Tibial artery (tissue), 4 donors: ENCODE measurements at regions not wholly inside any gene's neighbourhood (a gene's known extent, or its start where the extent isn't known, plus 50 kb on each side); places are given as distances from the start of the nearest gene placed in this dataset.

ENCODE experiments used
- DNase-seq, 2 donors: peaks; one replicate each; pipeline ENCODE4 v3.0.0-alpha.2; 2019
- H3K27ac ChIP-seq, 2 donors: fragments of 200-600 bp; sonication (generic) in 1 of 2; 1 replicate in 1 of 2; 2 replicates in 1 of 2; pipeline ENCODE4 v1.5.1; 2018 to 2019; ENCODE audit warnings: mild to moderate bottlenecking in 1 of 2
- H3K27me3 ChIP-seq, 2 donors: fragments of 200-600 bp; sonication (generic) in 1 of 2; one replicate each; pipeline versions ENCODE4 v1.5.1 to v1.6.0; 2016 to 2019
- H3K36me3 ChIP-seq, 3 donors: fragments of 200-600 bp; sonication (generic) in 2 of 3; one replicate each; pipeline ENCODE4 v1.5.1; 2016 to 2019; ENCODE audit warnings: mild to moderate bottlenecking in 2 of 3
- H3K4me1 ChIP-seq, 4 donors: fragments of 200-600 bp; sonication (generic) in 2 of 4; 1 replicate in 3 of 4; 2 replicates in 1 of 4; pipeline ENCODE4 v1.5.1; 2016 to 2019
- H3K4me3 ChIP-seq, 2 donors: fragments of 200-600 bp; sonication (generic) in 1 of 2; 1 replicate in 1 of 2; 2 replicates in 1 of 2; pipeline ENCODE4 v1.5.1; 2018 to 2019; ENCODE audit warnings: mild to moderate bottlenecking in 2 of 2
- H3K9me3 ChIP-seq, 3 donors: fragments of 200-600 bp; sonication (generic) in 1 of 3; one replicate each; pipeline ENCODE4 v1.5.1; 2016 to 2019
- CTCF ChIP-seq, 2 experiments: fragments of 200-600 bp in 1 of 2; fragments of 450-650 bp in 1 of 2; IDR thresholded peaks; one replicate each; pipeline ENCODE4 v1.5.1; 2017 to 2019; ENCODE audit warnings: antibody characterized with exemption in 2 of 2, mild to moderate bottlenecking in 1 of 2, moderate library complexity in 1 of 2
- intact Hi-C: fragments of 100-400 bp; cut with DNase I; formaldehyde crosslinking; loops from one replicate; pipeline ENCODE4 v1.15.0; 2023; ENCODE audit warnings: low total_unique reads

- H3K9me3 ChIP-seq = no peaks in the 10 kb centered on the region
- H3K27me3 ChIP-seq = no peaks in the 10 kb centered on the region
- no peaks in the 10 kb centered on the region for H3K36me3 ChIP-seq
- intact Hi-C loops = no loop called here
- no peak overlapping the region for H3K4me3 ChIP-seq
- DNase-seq = no peak
- TF ChIP-seq CTCF (IDR thresholded peaks at IDR 0.05) = no peak
- no peaks in the 10 kb centered on the region for H3K4me1 ChIP-seq
- no peak overlapping the region for H3K27ac ChIP-seq
These were observed 388.4 kb upstream of the RASGEF1B start for GRCh38 chr4:81860111-81860510.

GRCh38 chr4:81854406-81854805 is 382.7 kb upstream of the RASGEF1B start:
- Histone ChIP-seq H3K27ac (no peak overlapping the region), H3K4me3 (no peak overlapping the region), H3K36me3 (no peaks in the 10 kb centered on the region), H3K9me3 (peaks cover 0 to 6% (median 0%) of the 10 kb centered on the region in 3 donors), H3K4me1 (no peaks in the 10 kb centered on the region), H3K27me3 (no peaks in the 10 kb centered on the region)
- TF ChIP-seq CTCF (IDR thresholded peaks at IDR 0.05) = no peak
- intact Hi-C loops = no loop called here
- DNase-seq = no peak

- H3K27me3 ChIP-seq = no peaks in the 10 kb centered on the region
These were observed 380.5 kb upstream of the RASGEF1B start for GRCh38 chr4:81852031-81852715.

GRCh38 chr4:81850701-81851100 is 379.0 kb upstream of the RASGEF1B start:
- Histone ChIP-seq H3K27ac (no peak overlapping the region), H3K9me3 (peaks cover 0 to 6% (median 0%) of the 10 kb centered on the region in 3 donors), H3K36me3 (no peaks in the 10 kb centered on the region), H3K4me3 (no peak overlapping the region), H3K4me1 (no peaks in the 10 kb centered on the region), H3K27me3 (no peaks in the 10 kb centered on the region)
- DNase-seq = no peak
- TF ChIP-seq CTCF (IDR thresholded peaks at IDR 0.05) = no peak
- intact Hi-C loops = no loop called here

More at GRCh38 chr4:81852031-81852715, 380.5 kb upstream of the RASGEF1B start:
- H3K9me3 ChIP-seq = peaks cover 0 to 6% (median 0%) of the 10 kb centered on the region in 3 donors
- intact Hi-C loops = no loop called here
- no peaks in the 10 kb centered on the region for H3K36me3 ChIP-seq
- DNase-seq = no peak
- H3K4me1 ChIP-seq = no peaks in the 10 kb centered on the region
- TF ChIP-seq CTCF (IDR thresholded peaks at IDR 0.05) = no peak
- no peak overlapping the region for H3K4me3 ChIP-seq
- H3K27ac ChIP-seq = no peak overlapping the region

- Histone ChIP-seq H3K9me3 (no peaks in the 10 kb centered on the region), H3K27me3 (no peaks in the 10 kb centered on the region), H3K36me3 (no peaks in the 10 kb centered on the region), H3K27ac (no peak overlapping the region), H3K4me1 (no peaks in the 10 kb centered on the region), H3K4me3 (no peak overlapping the region)
- intact Hi-C loops = loop anchor here (2.0 kb wide), 1 partner anchor 379 kb away; no protein-coding TSS in a partner anchor
- DNase-seq = no peak
- TF ChIP-seq CTCF (IDR thresholded peaks at IDR 0.05) = no peak
These were observed 374.1 kb upstream of the RASGEF1B start for GRCh38 chr4:81845761-81846160.
